Fibroblast of gingiva (primary cell): ENCODE measurements at regions not wholly inside any gene's neighbourhood (a gene's known extent, or its start where the extent isn't known, plus 50 kb on each side); places are given as distances from the start of the nearest gene placed in this dataset.

Experiments
- DNase-seq: peaks from one replicate; pipeline ENCODE4 v3.0.0-alpha.2; 2011; ENCODE audit warnings: low read depth

GRCh38 chr9:15113288-15113687, 193.7 kb downstream of the TTC39B start:
- DNase-seq = no peak

GRCh38 chr9:15111071-15111470, 195.9 kb downstream of the TTC39B start:
- no peak for DNase-seq

GRCh38 chr9:15104826-15105420, 194.7 kb upstream of the FREM1 start:
- peak; percentile 9 for DNase-seq

GRCh38 chr9:15103290-15103689, 193.1 kb upstream of the FREM1 start:
- DNase-seq = no peak

GRCh38 chr9:15101095-15101494, 190.9 kb upstream of the FREM1 start:
- DNase-seq = no peak

GRCh38 chr9:15100571-15100970, 190.3 kb upstream of the FREM1 start:
- DNase-seq = no peak

- no peak for DNase-seq
Observed at GRCh38 chr9:15096972-15097371, 186.7 kb upstream of the FREM1 start.

- DNase-seq = peak; percentile 92
Observed at GRCh38 chr9:15086778-15087324, 176.6 kb upstream of the FREM1 start.

GRCh38 chr9:15086156-15086763, 176.0 kb upstream of the FREM1 start:
- DNase-seq = peak; percentile 8

GRCh38 chr9:15081021-15081753, 171.0 kb upstream of the FREM1 start:
- no peak for DNase-seq

GRCh38 chr9:15080401-15080800, 170.2 kb upstream of the FREM1 start:
- DNase-seq = no peak

- DNase-seq = no peak
Observed at GRCh38 chr9:15079989-15080388, 169.8 kb upstream of the FREM1 start.

- DNase-seq = no peak
Observed at GRCh38 chr9:15077946-15078729, 167.9 kb upstream of the FREM1 start.

GRCh38 chr9:15073620-15074019, 163.4 kb upstream of the FREM1 start:
- no peak for DNase-seq

GRCh38 chr9:15070716-15071115, 160.5 kb upstream of the FREM1 start:
- no peak for DNase-seq

- DNase-seq = no peak
Observed at GRCh38 chr9:15069106-15069505, 158.9 kb upstream of the FREM1 start.

- no peak for DNase-seq
Observed at GRCh38 chr9:15068261-15068660, 158.0 kb upstream of the FREM1 start.

- DNase-seq = no peak
Observed at GRCh38 chr9:15059003-15059402, 148.8 kb upstream of the FREM1 start.

- no peak for DNase-seq
Observed at GRCh38 chr9:15058236-15058635, 148.0 kb upstream of the FREM1 start.

GRCh38 chr9:15055284-15055683, 145.1 kb upstream of the FREM1 start:
- peak; percentile 29 for DNase-seq

GRCh38 chr9:15048772-15049171, 138.5 kb upstream of the FREM1 start:
- DNase-seq = no peak

GRCh38 chr9:15047028-15047551, 136.9 kb upstream of the FREM1 start:
- no peak for DNase-seq
